ENCODE measurements at regions not wholly inside any gene's neighbourhood (a gene's known extent, or its start where the extent isn't known, plus 50 kb on each side); places are given as distances from the start of the nearest gene placed in this dataset.

GRCh38 chr12:75563351-75563750 is 51.9 kb upstream of the KRR1 start:
- TF ChIP-seq RAD21 (conservative IDR thresholded peaks at IDR 0.05) (no peak), MXI1 (conservative IDR thresholded peaks at IDR 0.05; ENCODE audit: poor library complexity, severe bottlenecking) (no peak), SMC3 (conservative IDR thresholded peaks at IDR 0.05; ENCODE audit: poor library complexity) (peak; percentile 17), TAF1 (IDR thresholded peaks at IDR 0.05; ENCODE audit: low read depth) (no peak), EZH2 (IDR thresholded peaks at IDR 0.05; ENCODE audit: borderline replicate concordance, insufficient read depth, low read length, poor library complexity, severe bottlenecking) (no peak), REST (IDR thresholded peaks at IDR 0.05; ENCODE audit: borderline replicate concordance) (no peak), EP300 (conservative IDR thresholded peaks at IDR 0.05; ENCODE audit: poor library complexity, severe bottlenecking) (peak; percentile 81), POLR2AphosphoS5 (IDR thresholded peaks at IDR 0.05) (peak; percentile 61)
- TF ChIP-seq, protein P1, sequence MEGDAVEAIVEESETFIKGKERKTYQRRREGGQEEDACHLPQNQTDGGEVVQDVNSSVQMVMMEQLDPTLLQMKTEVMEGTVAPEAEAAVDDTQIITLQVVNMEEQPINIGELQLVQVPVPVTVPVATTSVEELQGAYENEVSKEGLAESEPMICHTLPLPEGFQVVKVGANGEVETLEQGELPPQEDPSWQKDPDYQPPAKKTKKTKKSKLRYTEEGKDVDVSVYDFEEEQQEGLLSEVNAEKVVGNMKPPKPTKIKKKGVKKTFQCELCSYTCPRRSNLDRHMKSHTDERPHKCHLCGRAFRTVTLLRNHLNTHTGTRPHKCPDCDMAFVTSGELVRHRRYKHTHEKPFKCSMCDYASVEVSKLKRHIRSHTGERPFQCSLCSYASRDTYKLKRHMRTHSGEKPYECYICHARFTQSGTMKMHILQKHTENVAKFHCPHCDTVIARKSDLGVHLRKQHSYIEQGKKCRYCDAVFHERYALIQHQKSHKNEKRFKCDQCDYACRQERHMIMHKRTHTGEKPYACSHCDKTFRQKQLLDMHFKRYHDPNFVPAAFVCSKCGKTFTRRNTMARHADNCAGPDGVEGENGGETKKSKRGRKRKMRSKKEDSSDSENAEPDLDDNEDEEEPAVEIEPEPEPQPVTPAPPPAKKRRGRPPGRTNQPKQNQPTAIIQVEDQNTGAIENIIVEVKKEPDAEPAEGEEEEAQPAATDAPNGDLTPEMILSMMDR (IDR thresholded peaks at IDR 0.05; ENCODE audit: poor library complexity, severe bottlenecking): no peak
- peak overlapping the region; percentile 29 for H3K27ac ChIP-seq (ENCODE audit: low read length)
- no peaks in the 10 kb centered on the region for H3K9me2 ChIP-seq (ENCODE audit: insufficient read depth, low read length)
- H3K4me3 ChIP-seq (ENCODE audit: low read length): peak overlapping the region; percentile 28
- no peak overlapping the region for H3K4me2 ChIP-seq (ENCODE audit: low read length)
- no peak overlapping the region for H3K9ac ChIP-seq (ENCODE audit: low read length)
- H2AFZ ChIP-seq (ENCODE audit: low read depth, low read length): no peak overlapping the region
- H3K27me3 ChIP-seq (ENCODE audit: insufficient read depth, low read depth, low read length): no peaks in the 10 kb centered on the region
- H3K79me2 ChIP-seq (replicated peaks; ENCODE audit: insufficient read depth, low read length): no peaks in the 10 kb centered on the region
- no peaks in the 10 kb centered on the region for H4K20me1 ChIP-seq (ENCODE audit: insufficient read depth)
- no peaks in the 10 kb centered on the region for H3K9me3 ChIP-seq (ENCODE audit: low read length)
- no peaks in the 10 kb centered on the region for H3K36me3 ChIP-seq (ENCODE audit: insufficient read depth, low read length)
- H3F3A ChIP-seq (ENCODE audit: insufficient read depth, low read length, poor library complexity, severe bottlenecking): no peaks in the 10 kb centered on the region

- no peaks in the 10 kb centered on the region for H3K36me3 ChIP-seq (ENCODE audit: insufficient read depth, low read length)
- TF ChIP-seq RAD21 (conservative IDR thresholded peaks at IDR 0.05): no peak
- no peak for TF ChIP-seq POLR2AphosphoS5 (IDR thresholded peaks at IDR 0.05)
- TF ChIP-seq, protein P1 (IDR thresholded peaks at IDR 0.05; ENCODE audit: poor library complexity, severe bottlenecking): no peak
- no peak for TF ChIP-seq TAF1 (IDR thresholded peaks at IDR 0.05; ENCODE audit: low read depth)
- no peak for TF ChIP-seq MXI1 (conservative IDR thresholded peaks at IDR 0.05; ENCODE audit: poor library complexity, severe bottlenecking)
- TF ChIP-seq SMC3 (conservative IDR thresholded peaks at IDR 0.05; ENCODE audit: poor library complexity): no peak
- TF ChIP-seq EP300 (conservative IDR thresholded peaks at IDR 0.05; ENCODE audit: poor library complexity, severe bottlenecking): no peak
- TF ChIP-seq REST (IDR thresholded peaks at IDR 0.05; ENCODE audit: borderline replicate concordance): no peak
- TF ChIP-seq EZH2 (IDR thresholded peaks at IDR 0.05; ENCODE audit: borderline replicate concordance, insufficient read depth, low read length, poor library complexity, severe bottlenecking): no peak
- no peaks in the 10 kb centered on the region for H3K9me3 ChIP-seq (ENCODE audit: low read length)
- no peaks in the 10 kb centered on the region for H3K27me3 ChIP-seq (ENCODE audit: insufficient read depth, low read depth, low read length)
- no peak overlapping the region for H3K4me3 ChIP-seq (ENCODE audit: low read length)
- H3K27ac ChIP-seq (ENCODE audit: low read length): no peak overlapping the region
- H3K79me2 ChIP-seq (replicated peaks; ENCODE audit: insufficient read depth, low read length): no peaks in the 10 kb centered on the region
- no peak overlapping the region for H2AFZ ChIP-seq (ENCODE audit: low read depth, low read length)
- H3K9ac ChIP-seq (ENCODE audit: low read length): no peak overlapping the region
- H3F3A ChIP-seq (ENCODE audit: insufficient read depth, low read length, poor library complexity, severe bottlenecking): no peaks in the 10 kb centered on the region
- no peaks in the 10 kb centered on the region for H4K20me1 ChIP-seq (ENCODE audit: insufficient read depth)
- H3K4me2 ChIP-seq (ENCODE audit: low read length): no peak overlapping the region
- no peaks in the 10 kb centered on the region for H3K9me2 ChIP-seq (ENCODE audit: insufficient read depth, low read length)
Observed at GRCh38 chr12:75561921-75562320, 50.5 kb upstream of the KRR1 start.

Measured in neural cell (in vitro differentiated cells).